GM12891 (cell line): ENCODE measurements at regions not wholly inside any gene's neighbourhood (a gene's known extent, or its start where the extent isn't known, plus 50 kb on each side); places are given as distances from the start of the nearest gene placed in this dataset.

Experiments used
- POLR2A ChIP-seq: IDR thresholded peaks from 2 replicates; pipeline ENCODE4 v1.6.1; 2011; ENCODE audit warnings: low read depth, low read length, control low read depth
- TAF1 ChIP-seq: IDR thresholded peaks from 2 replicates; pipeline ENCODE4 v1.6.1; 2011; ENCODE audit warnings: low read depth, low read length, control low read depth

DNA sequence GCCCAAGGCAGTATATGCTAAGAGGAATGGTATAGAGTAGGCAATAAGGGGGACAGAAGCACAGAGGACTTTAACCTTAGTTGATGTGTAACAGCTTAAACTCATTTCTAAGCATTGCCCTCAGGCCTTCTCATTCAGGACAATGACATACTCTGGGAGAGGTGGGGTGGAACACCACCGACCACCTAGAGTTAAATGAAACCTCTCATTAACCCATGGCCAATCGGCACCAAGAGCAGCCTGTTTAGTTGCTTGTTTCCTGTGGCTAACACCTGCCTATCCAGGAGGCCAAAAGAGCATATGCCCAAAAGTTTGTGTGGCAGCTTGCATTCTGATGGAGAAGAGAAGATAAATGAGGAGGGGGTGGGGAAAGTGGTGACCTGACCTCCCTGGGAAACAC is 50.0 kb downstream of the PABIR2 start:
- TF ChIP-seq TAF1 (no peak), POLR2A (no peak)
